Upper lobe of left lung (tissue), 6 donors: ENCODE measurements at regions not wholly inside any gene's neighbourhood (a gene's known extent, or its start where the extent isn't known, plus 50 kb on each side); places are given as distances from the start of the nearest gene placed in this dataset.

Experiments
- ATAC-seq, 2 donors: fragments of 200-7000 bp; cut with Tn5 transposase; one replicate each; pipeline ENCODE4 v1.9.1; 2022; ENCODE audit warnings: mild to moderate bottlenecking in 2 of 2, moderate library complexity in 2 of 2; ENCODE audit not compliant: low FRiP score in 2 of 2
- DNase-seq, 2 donors: peaks; one replicate each; pipeline ENCODE4 v3.0.0-alpha.2; 2019 to 2020
- H3K27ac ChIP-seq, 4 donors: fragments of 200-600 bp; sonication (generic); one replicate each; pipeline ENCODE4 v1.5.1; 2016 to 2019
- H3K27me3 ChIP-seq, 4 donors: fragments of 200-600 bp; sonication (generic); one replicate each; pipeline ENCODE4 v1.5.1; 2017 to 2019
- H3K36me3 ChIP-seq, 4 donors: fragments of 200-600 bp; sonication (generic); one replicate each; pipeline ENCODE4 v1.5.1; 2016 to 2019
- H3K4me1 ChIP-seq, 4 donors: fragments of 200-600 bp; sonication (generic); one replicate each; pipeline ENCODE4 v1.5.1; 2018 to 2019
- H3K4me3 ChIP-seq, 4 donors: fragments of 200-600 bp; sonication (generic); one replicate each; pipeline ENCODE4 v1.5.1; 2017 to 2019; ENCODE audit warnings: mild to moderate bottlenecking in 2 of 4, moderate library complexity in 1 of 4
- H3K9me3 ChIP-seq, 4 donors: fragments of 200-600 bp; sonication (generic); one replicate each; pipeline ENCODE4 v1.5.1; 2018 to 2019
- EP300 ChIP-seq, 4 donors: sonication (generic); formaldehyde crosslinking; IDR thresholded peaks; one replicate each; pipeline ENCODE4 v1.5.1; 2017; ENCODE audit warnings: antibody characterized with exemption in 4 of 4, control low read depth in 2 of 4
- POLR2A ChIP-seq, 4 donors: fragments of 450-650 bp; IDR thresholded peaks; one replicate each; pipeline ENCODE4 v1.5.1; 2016 to 2017; ENCODE audit warnings: antibody characterized with exemption in 4 of 4, mild to moderate bottlenecking in 2 of 4
- POLR2AphosphoS5 ChIP-seq, 2 donors: sonication (generic); formaldehyde crosslinking; IDR thresholded peaks; one replicate each; pipeline ENCODE4 v1.5.1; 2017; ENCODE audit warnings: antibody characterized with exemption in 2 of 2
- WGBS, 2 donors: methylation state at CpG; one replicate each; pipeline ENCODE4 v1.1.5; 2017 to 2018; 5-methylcytosine and 5-hydroxymethylcytosine counted together
- TF ChIP-seq, protein P1 (sequence below), 6 experiments: fragments of 450-650 bp in 4 of 6; fragments of 200-600 bp in 2 of 6; sonication (generic) in 2 of 6; IDR thresholded peaks; one replicate each; pipeline ENCODE4 v1.5.1; 2016 to 2019; ENCODE audit warnings: antibody characterized with exemption in 6 of 6
- donor health status: DM: no; HTN: no; CAD: no; lungs with moderate emphysema.
- donor health status: DM: no; HTN: yes; CAD: no; lungs with severe emphysema.

DNA sequence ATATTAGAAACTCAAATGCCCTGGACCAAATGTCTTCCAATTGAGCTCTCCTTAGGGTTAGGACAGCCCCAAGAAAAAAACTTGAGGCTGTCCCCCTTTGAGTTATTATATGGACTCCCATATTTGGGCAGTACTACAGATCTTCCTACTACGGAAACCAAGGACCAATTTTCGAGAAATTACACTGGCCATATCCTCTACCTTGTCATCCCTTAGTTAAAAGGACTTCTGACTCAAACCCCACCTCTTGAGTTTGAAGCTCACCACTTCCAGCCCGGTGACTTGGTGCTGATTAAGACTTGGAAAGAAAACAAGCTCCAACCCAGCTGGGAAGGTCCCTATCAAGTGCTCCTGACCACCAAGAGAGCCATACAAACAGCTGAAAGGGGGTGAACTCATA is 497.0 kb upstream of the GRAMD2B start:
- Histone ChIP-seq H3K27me3 (no peaks in the 10 kb centered on the region), H3K36me3 (no peaks in the 10 kb centered on the region), H3K4me3 (no peak overlapping the region), H3K27ac (no peak overlapping the region), H3K4me1 (no peaks in the 10 kb centered on the region), H3K9me3 (peaks cover 0 to 3% (median 0%) of the 10 kb centered on the region in 4 donors)
- DNase-seq (no peak), ATAC-seq (no peak)
- 76 to 85% methylated on average over 3 of the region's 3 CpGs for WGBS, 2 donors
- TF ChIP-seq POLR2A (IDR thresholded peaks at IDR 0.05) (no peak), POLR2AphosphoS5 (IDR thresholded peaks at IDR 0.05) (no peak), EP300 (IDR thresholded peaks at IDR 0.05) (no peak)
- TF ChIP-seq, protein P1, sequence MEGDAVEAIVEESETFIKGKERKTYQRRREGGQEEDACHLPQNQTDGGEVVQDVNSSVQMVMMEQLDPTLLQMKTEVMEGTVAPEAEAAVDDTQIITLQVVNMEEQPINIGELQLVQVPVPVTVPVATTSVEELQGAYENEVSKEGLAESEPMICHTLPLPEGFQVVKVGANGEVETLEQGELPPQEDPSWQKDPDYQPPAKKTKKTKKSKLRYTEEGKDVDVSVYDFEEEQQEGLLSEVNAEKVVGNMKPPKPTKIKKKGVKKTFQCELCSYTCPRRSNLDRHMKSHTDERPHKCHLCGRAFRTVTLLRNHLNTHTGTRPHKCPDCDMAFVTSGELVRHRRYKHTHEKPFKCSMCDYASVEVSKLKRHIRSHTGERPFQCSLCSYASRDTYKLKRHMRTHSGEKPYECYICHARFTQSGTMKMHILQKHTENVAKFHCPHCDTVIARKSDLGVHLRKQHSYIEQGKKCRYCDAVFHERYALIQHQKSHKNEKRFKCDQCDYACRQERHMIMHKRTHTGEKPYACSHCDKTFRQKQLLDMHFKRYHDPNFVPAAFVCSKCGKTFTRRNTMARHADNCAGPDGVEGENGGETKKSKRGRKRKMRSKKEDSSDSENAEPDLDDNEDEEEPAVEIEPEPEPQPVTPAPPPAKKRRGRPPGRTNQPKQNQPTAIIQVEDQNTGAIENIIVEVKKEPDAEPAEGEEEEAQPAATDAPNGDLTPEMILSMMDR (IDR thresholded peaks at IDR 0.05) = no peak

DNA sequence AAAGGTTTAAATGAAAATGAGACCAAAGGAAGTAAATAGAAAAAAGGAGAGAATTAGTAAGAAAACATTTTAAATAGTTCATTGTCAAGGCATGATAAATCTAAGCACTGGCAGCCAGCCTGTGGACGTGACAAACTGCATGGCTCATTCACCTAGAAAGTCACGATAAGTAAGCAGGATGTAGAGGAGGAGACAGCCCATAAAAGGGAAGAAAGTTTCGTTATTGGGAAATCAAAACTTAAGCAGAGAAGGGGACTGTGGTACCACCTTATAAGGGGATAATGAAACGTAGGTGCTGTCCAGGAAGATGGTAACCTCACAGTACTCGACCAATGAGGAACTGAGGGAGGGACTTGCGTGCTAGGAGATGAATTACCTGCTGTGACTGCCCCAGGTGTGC is 494.5 kb upstream of the GRAMD2B start:
- Histone ChIP-seq H3K27ac (no peak overlapping the region), H3K4me1 (no peaks in the 10 kb centered on the region), H3K9me3 (peaks cover 0 to 3% (median under 1%) of the 10 kb centered on the region in 4 donors), H3K36me3 (no peaks in the 10 kb centered on the region), H3K27me3 (no peaks in the 10 kb centered on the region), H3K4me3 (no peak overlapping the region)
- WGBS, 2 donors = 70 to 72% methylated on average over 6 of the region's 6 CpGs
- no peak for ATAC-seq
- TF ChIP-seq EP300 (IDR thresholded peaks at IDR 0.05) (no peak), POLR2A (IDR thresholded peaks at IDR 0.05) (no peak), POLR2AphosphoS5 (IDR thresholded peaks at IDR 0.05) (no peak)
- TF ChIP-seq, protein P1 (IDR thresholded peaks at IDR 0.05) = no peak
- no peak for DNase-seq

DNA sequence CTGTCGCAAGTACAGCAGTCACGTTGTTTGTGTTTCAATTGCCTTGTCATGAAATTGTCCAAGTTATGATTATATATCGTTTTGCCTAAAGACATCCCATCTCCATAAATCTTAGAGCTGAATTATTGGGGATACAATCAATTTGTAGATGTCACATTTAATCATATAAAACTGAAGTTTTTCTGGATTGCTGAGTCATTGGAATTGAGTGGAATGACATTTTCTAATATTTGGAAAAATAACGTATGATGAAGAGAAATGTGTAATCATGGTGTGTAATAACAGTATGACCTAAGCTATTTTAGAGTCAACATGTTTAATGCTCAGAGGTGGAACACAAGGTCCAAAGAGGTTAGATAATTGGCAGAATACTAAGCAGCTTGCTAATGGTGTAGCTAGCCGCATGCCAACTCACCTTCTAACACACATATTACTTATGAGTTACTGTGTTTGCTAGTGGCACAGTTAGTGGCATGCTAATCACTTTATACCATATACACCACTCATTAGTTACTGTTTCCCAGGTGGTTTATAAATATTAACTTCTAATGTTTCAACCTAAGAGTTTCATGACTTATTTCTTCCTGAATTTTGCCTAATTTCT is 473.1 kb upstream of the GRAMD2B start:
- Histone ChIP-seq H3K36me3 (no peaks in the 10 kb centered on the region), H3K9me3 (peaks cover 0 to 4% (median 0%) of the 10 kb centered on the region in 4 donors), H3K4me3 (no peak overlapping the region), H3K4me1 (no peaks in the 10 kb centered on the region), H3K27me3 (no peaks in the 10 kb centered on the region), H3K27ac (no peak overlapping the region)
- 81 to 85% methylated on average over 5 of the region's 5 CpGs for WGBS, 2 donors
- no peak for DNase-seq
- ATAC-seq = no peak
- TF ChIP-seq, protein P1 (IDR thresholded peaks at IDR 0.05) = no peak

DNA sequence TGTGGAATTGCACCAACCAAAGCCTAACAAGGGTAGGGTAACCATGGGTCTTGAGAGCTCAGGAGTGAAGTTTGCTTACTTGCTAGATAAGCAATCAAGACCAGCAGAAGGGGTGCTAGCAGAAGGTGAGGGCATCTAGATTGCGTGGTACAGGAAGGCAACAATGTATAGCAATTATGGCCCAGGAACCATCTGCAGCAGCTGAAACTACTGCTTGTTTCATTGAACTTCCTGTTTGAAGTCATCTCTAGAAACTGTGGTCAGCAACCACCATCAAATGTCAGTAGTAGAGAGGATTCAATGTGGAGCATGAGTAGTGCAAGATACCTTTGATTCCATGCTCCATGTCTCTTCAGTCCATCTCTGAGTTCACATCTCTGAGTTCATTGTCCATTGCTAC is 462.1 kb upstream of the GRAMD2B start:
- Histone ChIP-seq H3K27me3 (no peaks in the 10 kb centered on the region), H3K27ac (no peak overlapping the region), H3K9me3 (no peaks in the 10 kb centered on the region), H3K4me3 (no peak overlapping the region), H3K4me1 (no peaks in the 10 kb centered on the region), H3K36me3 (no peaks in the 10 kb centered on the region)
- DNase-seq (no peak), ATAC-seq (no peak)
- no peak for TF ChIP-seq POLR2A (IDR thresholded peaks at IDR 0.05)
- TF ChIP-seq EP300 (IDR thresholded peaks at IDR 0.05) = no peak
- TF ChIP-seq POLR2AphosphoS5 (IDR thresholded peaks at IDR 0.05) = no peak
- TF ChIP-seq, protein P1 (IDR thresholded peaks at IDR 0.05) = no peak
- WGBS, 2 donors = 67 to 77% methylated on average over 1 of the region's 1 CpG

DNA sequence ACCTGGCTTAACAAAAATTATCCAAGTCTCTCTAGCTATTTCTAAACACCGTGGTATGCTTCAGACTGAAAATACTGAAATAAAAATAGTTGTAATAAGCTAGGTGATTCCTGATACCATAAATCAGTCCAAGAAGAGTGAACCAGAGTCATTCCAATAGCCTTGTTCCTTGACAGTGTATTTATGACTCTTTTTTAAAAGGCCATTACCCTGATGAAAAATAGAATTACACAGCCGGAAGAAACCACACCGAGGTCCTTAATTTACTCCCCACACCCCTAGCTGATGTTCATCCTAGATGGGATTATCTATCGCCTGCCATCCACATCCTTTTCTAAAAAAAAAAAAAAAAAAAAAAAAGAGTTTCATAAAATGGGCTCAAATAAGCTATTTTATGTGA is 457.6 kb upstream of the GRAMD2B start:
- WGBS, 2 donors = 85 to 97% methylated on average over 4 of the region's 4 CpGs
- ATAC-seq = no peak

More for the DNA sequence above, 457.6 kb upstream of the GRAMD2B start:
- Histone ChIP-seq H3K4me1 (no peaks in the 10 kb centered on the region), H3K27me3 (no peaks in the 10 kb centered on the region), H3K4me3 (no peak overlapping the region), H3K9me3 (no peaks in the 10 kb centered on the region), H3K27ac (no peak overlapping the region), H3K36me3 (no peaks in the 10 kb centered on the region)
- no peak for DNase-seq
- TF ChIP-seq POLR2A (IDR thresholded peaks at IDR 0.05) = no peak
- TF ChIP-seq, protein P1 (IDR thresholded peaks at IDR 0.05) = no peak
- TF ChIP-seq EP300 (IDR thresholded peaks at IDR 0.05) = no peak
- TF ChIP-seq POLR2AphosphoS5 (IDR thresholded peaks at IDR 0.05) = no peak
